ENCODE measurements at regions not wholly inside any gene's neighbourhood (a gene's known extent, or its start where the extent isn't known, plus 50 kb on each side); places are given as distances from the start of the nearest gene placed in this dataset.

DNA sequence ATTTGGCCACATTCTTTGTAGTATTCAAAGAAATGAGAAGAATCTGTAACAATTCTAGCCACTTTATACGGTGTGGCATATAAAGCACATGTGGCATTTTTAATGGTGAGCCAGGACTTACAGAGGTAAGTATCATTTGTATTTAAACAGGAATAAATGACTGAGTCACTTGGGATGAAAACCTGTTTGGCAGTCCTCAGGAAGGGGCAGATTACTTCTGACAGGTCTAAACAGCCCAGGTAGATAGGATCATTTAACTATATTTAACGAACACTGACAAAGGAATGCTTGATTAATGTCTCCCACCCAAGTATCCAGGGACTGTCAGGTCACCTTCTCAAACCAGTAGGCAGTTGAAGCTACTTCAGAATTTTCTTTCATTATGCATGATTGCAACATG is 241.5 kb upstream of the SATB1 start:
- no peak for DNase-seq

DNA sequence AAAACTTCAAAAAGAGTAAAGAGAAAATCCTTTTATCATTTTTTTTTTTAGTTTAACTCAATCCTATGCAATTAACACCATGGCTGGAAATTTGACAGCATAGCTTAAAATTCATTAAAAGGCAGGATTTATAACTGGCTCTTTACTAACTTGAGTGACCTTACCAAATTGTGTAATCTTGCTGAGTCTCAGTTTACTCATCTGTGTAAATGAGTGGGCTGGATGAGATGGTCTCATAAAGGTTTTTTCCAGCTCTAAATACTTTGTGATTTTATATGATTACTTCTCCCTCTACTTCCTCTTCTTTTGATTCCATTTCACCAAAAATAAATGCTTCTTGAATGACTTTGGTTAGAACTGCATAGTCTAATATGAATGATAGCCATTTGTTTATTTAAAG is 234.9 kb upstream of the SATB1 start:
- no peak for DNase-seq

DNA sequence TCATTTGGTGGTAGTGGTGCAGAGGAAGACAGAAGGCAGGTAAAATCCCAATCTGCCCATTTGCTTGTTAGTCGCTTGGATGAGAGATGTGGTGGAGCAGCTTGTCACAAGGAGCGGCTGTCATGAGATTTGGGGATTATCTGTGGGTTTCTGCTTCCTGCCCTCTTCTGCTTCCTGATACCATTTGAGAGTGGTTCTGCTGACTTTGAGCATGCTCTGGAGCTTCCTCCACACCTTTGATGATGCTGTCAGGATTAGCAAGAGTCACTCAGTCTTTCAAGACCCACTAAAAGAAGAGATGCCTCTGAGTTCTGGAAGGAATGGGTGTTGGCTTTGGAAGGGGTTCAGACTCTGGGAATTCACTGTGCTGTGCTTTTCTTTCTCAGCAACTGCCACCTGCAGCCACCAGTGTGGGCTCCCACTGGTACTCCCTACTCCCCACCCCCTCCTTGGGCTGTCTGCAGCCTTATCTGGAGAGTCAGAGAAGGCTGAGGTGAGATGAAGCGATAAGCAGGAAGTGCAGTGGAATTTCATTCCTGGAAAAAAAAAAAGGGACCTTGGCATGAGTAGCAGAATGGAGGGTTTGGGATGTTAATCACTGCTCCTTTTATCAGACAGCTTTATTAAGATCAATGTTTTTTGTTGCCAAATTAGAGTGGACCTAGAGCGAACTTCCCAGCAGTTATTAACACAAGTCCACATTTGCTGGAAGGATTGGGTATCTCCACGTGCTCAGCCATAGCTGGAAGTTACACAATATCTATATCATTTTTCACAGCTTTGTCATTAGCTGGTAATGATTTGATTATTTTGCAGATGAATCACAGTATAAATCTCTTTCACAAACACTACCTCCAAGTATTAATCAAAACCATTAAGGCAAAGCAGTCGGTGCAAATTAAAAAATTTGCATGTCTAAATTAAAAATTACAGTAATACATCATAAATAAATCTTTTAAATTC is 233.0 kb upstream of the SATB1 start:
- peak in 1 of 2 experiments; percentile 49 for DNase-seq

DNA sequence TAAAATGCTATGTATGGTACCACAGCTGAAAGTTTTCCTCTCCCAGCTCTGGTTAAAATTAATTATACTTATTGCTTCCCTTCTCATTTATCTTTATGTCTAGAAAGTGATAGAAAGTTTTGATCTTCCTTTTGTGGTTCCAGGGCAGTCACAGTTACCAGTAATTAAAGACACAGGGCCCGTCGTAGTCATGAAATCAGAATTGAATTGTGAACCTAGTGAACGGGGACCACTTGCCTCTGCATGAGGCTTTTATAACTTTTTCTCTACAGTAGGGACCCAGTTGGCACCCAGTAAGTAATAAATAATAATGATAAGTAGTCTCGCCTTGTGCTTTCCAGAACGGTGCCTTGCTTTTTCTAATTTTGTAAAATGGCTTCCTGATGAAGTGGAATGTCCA is 231.7 kb upstream of the SATB1 start:
- no peak for DNase-seq

DNA sequence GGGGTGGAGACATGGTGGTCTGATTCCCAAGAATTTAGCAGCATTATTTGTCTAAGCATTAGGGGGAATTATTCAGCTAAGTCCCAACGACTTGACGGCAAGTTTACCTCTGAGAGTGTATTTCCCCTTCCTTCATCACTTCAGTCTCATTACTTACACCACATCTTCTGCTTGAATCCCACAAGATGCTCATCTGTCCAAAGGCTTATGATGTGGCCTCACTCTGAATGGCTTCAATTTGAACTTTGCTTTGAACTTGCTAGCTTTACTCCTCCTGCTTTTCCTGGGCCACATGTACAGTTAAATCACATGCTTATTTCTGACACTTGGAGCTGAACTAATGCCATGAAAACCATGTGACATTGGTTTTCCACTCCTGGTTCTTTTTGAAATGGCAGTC is 231.3 kb upstream of the SATB1 start:
- DNase-seq: no peak

DNA sequence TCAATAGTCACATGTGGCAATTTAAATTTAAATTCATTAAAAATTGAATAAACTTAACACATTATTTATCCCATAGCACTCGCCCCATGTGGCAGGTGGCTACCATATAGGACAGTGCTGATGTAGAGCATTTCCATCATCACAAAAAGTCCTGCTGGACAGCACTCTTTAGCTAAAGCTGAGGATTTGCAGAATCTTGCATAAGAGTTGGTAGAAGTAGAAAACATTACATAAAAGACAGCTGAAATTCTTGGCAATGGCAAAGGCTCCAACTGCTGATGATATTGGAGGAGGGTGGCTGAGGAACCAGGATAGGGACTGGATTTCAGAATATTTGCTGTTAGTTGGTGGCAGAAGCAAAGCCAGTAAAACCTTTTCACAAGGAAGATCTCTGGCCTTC is 230.7 kb upstream of the SATB1 start:
- no peak for DNase-seq

DNA sequence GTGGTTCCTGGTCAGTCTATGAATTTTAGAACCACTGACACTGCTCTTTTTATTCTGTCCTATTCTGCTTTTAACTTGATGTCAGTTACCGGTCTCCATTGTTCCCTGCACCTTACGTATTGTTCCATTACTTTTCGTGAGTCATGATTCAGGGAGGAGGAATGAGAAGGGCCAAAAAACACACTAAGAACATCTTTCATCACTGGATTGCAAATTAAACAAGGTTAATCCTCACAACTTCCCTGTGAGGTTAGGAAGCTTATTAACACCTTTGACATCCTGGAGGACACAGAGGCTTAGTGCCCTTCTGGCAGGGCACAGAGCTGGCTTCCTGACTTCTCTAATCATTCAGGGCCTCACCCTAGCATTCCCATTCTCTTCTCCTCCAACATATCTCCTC is 227.6 kb upstream of the SATB1 start:
- DNase-seq: no peak

DNA sequence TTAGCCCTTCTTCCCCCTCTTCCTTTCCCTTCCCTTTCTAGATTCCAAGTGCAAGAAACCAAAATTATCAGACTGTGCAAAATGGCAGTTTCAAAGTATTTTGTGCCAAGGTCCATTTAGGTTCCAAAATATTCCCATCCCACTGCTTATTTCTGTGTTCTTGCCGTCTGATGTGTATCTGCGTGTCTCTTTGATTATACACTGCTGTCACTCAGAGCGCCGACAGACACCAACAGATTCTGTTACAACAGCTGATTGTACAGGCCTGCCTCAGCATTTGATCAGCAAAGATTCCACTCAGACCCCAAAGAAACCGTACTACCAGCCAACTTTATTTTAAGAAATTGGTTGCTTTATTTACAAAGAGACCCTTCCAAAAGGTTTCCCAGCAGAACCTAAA is 225.6 kb upstream of the SATB1 start:
- DNase-seq: no peak

DNA sequence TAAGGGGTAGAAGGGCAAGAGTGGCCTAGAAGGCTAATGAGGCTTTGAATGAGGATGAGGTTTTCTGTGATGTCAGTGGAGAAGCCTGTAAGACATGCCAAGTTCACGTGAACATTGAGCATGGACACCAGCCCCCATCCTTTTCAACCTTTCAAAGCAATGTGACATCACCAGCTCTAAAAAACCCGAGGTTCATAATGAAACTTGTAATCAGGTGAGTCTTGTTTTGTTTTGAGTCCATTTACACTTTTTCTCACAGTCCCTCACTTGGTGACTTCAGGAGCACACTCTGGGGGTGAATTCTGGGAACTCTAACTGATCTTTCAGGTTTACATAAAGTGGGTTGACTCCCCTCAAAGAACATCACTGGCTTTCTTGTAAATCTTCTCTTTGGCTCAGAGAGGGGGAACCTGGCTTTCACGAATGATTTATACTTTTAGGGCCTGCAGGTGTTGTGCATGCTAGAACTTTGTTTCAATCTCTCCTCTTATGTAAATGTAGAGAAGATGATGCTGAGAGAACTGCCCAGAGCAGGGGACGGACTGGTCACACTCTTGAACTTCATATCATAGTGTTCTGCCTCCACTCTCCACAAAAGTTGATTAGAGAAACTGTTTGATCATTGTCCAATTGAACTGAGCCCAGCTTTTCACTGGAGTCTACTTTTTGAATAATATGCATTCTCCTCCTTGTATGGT is 224.7 kb upstream of the SATB1 start:
- peak; percentile 66 to 73 for DNase-seq

DNA sequence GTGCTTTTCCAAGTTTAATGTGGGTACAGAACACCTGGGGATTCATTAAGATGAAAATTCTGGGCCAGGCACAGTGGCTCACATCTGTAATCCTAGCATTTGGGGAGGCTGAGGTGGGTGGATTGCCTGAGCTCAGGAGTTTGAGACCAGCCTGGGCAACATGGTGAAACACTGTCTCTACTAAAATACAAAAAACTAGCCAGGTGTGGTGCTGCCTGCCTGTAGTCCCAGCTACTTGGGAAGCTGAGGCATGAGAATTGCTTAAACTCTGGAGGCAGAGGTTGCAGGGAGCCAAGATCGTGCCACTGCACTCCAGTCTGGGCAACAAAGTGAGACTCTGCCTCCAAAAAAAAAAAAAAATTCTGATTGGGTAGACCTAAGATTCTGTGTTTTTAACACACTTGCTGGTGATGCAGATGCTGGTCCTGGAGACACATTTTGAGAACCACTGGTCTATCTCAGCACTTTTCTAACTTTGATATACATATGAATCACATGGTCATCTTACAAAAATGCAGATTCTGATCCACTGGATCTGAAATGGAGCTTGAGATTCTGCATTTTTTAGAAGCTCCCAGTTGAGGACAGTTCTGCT is 223.8 kb upstream of the SATB1 start:
- DNase-seq: peak; percentile 49 to 52

DNA sequence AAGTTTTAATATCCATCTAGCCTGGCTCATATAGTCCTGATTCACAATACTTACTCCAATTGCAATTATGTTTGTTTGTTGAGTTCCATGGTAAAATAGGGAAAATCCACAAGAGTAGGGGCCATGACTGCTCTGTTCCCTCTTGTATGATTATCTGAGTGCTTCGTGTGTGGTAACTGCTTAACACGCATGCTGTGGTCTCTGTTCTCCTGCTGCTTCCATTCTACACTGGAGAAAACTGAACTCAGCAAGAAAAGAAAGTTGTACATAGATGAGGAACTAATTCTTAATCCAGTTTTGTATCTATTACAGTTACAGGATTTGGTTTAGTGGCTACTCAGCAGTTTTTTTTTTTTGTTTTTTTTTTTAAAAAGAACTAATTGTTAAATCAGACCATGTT is 223.0 kb upstream of the SATB1 start:
- DNase-seq: no peak

DNA sequence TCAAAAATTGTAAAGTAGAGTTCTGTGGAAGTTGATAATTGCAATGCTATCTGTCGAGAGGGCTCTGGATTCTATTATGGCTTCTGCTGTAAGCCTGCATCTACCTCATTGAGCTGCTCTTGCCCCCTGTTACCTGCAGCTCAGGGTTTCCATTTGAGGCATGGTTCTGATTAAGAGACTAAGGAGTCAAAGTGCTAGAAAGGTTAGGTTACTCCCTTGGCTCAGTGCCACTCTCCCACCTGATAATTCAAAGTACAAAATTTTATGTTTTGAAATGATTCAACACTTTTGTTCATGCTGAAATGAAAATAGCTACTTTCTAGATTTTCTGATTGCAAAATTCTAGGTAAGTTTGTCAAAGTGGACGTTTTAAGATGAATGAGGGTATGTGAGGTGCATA is 220.5 kb upstream of the SATB1 start:
- peak; percentile 60 to 71 for DNase-seq

DNA sequence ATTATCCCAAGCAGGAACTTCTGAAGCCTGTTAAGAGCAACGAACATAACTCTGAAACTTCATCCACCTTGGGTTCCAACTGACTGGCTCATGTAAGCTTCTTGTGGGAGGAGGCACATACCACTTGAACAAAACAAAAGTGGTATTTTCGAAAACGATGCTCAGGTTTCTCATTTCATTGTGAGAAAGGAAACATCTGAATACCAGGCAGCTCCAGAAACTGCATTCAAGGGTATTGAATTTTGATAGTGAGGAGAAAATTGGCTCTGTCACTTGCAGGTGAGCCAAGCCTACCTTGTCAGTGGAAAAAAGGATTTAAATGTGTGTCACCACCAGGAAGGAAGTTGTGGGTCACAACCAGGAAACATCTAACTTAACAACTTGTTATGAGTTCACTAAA is 218.1 kb upstream of the SATB1 start:
- no peak for DNase-seq

DNA sequence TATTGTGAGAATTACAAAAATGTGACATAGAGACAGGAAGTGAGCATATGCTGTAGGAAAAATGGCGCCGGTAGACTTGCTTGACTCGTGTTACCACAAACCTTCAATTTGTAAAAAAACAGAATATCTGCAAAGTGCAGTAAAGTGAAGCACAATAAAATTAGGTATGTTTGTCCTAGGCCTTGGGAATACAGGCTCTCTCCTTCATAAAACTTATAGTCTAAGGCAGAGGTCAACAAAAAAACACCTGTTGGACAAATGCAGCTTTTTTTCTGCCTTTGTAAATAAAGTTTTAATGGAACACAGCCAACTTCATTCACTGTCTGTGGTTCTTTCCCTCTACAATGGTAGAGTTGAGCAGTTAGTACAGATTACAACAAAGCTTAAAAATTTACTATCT is 216.8 kb upstream of the SATB1 start:
- DNase-seq: no peak

DNA sequence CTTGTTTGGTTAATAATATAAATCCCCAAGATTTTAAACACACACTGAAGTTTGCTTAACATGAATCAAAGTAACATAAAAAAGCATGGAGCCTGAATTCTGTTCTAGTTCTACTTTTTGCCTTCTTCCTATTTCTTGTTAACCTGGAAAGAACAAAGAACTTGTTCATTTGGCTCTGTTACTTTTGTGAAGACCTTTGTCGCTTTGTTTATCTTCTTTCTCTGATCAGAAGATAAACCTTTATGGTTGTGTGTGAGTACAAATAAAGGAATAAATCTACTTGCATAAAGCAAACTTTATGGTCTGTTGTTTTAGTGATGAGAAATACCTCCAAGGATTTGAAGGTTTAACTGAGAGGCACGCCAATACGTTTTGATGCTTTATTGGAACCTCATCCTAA is 210.1 kb upstream of the SATB1 start:
- DNase-seq: no peak

DNA sequence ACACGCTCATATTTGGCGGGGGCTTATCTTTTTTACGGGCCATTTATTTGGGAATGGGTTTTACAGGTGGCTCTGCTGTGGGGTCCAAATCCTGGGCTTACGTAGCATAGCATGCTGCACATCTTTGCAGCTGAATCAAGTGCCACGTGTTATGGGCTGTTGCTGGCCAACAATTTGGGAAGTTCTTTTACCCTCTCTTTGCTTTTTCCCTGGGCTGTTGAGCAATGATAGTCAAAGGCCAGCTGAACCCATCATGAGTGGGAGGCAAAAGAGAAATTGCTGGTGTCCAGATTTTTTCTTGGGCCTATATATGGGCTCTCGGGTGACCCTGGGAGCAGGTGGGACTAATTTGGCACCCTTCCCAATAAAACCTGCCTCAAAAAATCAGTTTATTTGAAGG is 209.3 kb upstream of the SATB1 start:
- DNase-seq: no peak

DNA sequence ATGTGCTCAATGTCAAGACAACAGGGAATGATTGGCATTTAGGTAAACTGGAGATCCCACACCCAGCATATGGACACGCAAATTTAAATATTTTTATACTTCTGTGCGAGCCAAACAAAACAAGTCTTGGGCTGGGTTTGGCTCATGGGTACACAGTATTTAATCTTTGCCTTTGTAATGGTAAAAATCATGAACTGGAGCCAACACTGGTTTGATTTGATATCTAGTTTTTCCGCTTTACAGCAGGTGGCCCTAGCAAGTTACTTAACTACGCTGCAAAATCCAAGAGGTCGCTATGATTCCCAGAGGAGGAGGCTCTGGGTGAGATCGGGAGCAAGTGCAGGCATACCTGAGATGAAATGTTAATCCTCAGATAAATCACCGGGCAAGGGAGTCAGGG is 207.9 kb upstream of the SATB1 start:
- no peak for DNase-seq

DNA sequence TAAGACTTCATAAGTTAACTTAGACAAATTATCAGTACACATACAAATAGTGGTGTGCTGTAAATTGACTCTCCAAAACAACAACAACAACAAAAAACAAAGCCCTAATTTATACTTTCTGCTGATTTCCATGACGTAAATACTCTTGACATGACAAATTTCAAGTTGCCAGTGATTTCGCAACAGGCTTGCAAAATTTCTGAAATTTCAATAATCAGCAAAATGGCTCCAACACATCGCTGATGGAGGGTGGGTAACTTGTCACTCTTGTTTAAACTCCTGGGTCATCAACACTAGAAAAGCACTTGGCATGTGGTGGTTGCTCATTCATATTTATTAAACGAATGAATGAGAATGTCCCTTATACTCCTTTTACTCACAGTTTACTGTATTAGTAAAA is 205.2 kb upstream of the SATB1 start:
- no peak for DNase-seq

DNA sequence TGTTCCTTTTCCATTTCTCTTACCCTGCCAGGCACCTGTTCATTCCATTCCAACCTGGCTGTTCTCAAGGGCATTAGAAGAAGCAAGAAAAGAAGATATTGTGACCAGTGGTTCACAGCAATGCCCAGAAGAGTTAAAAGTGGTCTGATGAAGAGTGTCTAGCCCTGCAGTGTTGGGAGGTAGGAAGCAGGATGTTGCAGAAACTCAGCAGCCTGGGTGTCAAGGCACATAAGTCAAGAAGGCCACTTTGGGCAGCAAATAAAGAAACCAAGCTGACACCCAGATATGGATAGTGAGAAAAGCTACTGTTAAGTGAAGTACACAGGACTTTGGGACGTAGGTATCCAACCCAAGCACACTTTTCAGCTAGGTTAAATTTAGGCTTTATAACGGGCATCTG is 199.9 kb upstream of the SATB1 start:
- no peak for DNase-seq

DNA sequence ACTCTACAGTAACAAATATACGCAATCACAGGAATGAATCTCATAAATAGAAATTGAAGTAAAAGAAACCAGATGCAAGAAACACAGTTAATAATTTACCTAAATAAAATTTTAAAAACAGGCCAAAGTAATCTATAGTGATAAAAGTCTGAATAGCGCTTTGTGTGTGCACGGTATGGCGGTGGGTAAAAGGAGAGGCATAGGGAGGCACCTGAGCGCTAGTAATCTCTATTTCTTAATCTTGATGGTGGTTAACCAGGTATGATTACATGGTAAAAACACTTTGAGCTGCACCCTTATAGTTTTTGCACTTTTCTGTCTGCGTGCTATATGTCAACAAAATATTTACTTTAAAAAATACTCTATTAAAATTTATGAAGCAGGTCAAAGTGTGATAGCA is 198.1 kb upstream of the SATB1 start:
- DNase-seq: no peak

DNA sequence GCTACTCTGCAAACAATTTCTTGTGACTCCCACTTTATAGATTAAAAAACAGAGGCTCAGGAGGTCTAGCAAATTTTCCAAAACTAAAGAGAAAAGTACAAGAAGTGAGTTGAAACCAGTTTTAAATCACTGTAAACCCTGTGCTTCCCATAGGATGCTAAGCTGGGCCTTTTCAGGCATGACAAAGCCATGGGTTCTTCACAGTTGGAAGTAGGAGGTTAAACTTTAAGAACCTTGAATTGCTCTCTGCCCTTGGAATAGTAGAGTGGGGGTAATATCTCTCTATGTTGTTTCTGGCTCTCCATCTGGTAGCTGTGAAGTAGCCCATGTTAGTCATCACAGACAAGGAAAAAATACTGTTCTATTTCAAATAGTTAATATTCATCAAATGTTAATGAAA is 193.6 kb upstream of the SATB1 start:
- DNase-seq: no peak

DNA sequence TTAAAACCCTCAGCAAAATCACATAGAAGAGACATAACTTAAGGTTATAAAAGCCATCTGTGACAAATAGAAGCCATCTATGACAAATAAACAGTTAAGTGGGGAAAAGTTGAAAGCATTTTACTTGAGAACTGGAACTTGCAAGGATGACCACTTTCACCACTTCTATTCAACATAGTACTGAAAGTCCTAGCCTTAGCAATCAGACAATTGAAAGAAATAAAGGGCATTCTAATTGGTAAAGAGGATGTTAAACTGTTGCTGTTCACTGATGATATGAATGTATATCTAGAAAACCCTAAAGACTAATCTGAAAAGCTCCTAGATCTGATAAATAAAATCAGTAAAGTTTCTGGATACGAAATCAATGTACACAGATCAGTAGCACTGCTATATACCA is 186.9 kb upstream of the SATB1 start:
- DNase-seq: no peak

DNA sequence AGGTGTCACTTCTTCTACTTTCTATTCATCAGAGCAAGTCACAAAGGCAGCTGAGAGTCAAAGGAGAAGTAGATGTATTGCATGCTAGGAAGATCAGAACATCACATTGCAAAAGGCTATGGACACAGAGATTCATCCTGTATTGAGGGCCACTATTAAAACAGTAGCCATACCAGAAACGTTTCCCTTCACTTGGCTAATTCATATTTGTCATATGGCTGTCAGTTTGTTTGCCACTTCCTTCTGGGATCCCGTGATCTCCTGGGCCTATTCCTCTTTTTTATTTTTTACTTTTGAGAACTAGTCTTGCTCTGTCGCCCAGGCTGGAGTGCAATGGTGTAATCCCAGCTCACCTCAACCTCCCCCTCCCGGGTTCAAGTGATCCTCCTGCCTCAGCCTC is 184.0 kb upstream of the SATB1 start:
- DNase-seq: no peak

DNA sequence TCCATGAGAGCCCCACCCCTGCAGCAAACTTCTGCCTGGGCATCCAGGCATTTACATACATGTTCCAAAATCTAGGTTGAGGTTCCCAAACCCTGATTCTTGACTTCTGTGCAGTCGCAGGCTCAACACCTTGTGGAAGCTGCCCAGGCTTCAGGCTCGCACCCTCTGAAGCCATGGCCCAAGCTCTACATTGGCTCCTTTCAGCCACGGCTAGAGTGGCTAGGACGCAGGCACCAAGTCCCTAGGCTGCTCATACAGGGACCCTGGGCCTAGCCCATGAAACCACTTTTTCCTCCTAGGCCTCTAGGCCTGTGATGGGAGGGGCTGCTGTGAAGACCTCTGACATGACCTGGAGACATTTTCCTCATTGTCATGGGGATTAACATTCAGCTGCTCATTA is 172.8 kb upstream of the SATB1 start:
- DNase-seq: no peak
